GM18858 (cell line): ENCODE measurements at regions not wholly inside any gene's neighbourhood (a gene's known extent, or its start where the extent isn't known, plus 50 kb on each side); places are given as distances from the start of the nearest gene placed in this dataset.
"Not testable (repeated sequence)": the region's sequence is repeated elsewhere in the genome, so short reads cannot be mapped to it uniquely, and the experiment has no call there.

Experiments used
- ATAC-seq: cut with Tn5 transposase; IDR thresholded peaks from one replicate; pipeline ENCODE4 v1.9.1; 2021; ENCODE audit not compliant: unreplicated experiment

GRCh38 chr4:52483186-52483890 is 175.8 kb downstream of the USP46 start:
- ATAC-seq = no peak

- ATAC-seq = no peak
Observed at GRCh38 chr4:52507774-52508173, 151.3 kb downstream of the USP46 start.

GRCh38 chr4:52510939-52511565 is 148.0 kb downstream of the USP46 start:
- ATAC-seq = no peak

- no peak for ATAC-seq
Observed at GRCh38 chr4:52511825-52512224, 147.3 kb downstream of the USP46 start.

DNA sequence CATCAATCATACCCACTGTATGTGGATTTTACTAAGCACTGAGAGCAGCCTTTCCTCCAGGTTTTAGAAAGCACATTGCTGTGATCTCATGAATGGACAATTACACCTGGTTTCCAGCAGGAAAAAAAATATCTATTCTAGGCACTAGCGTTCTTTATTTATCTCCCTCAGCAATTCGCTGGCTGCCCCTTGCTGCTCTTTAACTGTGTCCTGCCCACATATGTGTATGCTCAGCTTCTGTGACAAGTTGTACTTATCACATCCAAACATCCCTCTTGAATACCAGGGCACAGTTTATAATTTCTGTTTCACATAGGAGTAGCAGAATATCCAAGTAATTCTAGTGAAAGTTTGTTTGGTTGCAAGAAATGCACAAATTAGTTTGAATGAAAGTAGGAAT is 146.8 kb downstream of the USP46 start:
- no peak for ATAC-seq

GRCh38 chr4:52522093-52522492 is 137.0 kb downstream of the USP46 start:
- ATAC-seq = not testable (repeated sequence)

GRCh38 chr4:52529983-52530382 is 129.1 kb downstream of the USP46 start:
- no peak for ATAC-seq

DNA sequence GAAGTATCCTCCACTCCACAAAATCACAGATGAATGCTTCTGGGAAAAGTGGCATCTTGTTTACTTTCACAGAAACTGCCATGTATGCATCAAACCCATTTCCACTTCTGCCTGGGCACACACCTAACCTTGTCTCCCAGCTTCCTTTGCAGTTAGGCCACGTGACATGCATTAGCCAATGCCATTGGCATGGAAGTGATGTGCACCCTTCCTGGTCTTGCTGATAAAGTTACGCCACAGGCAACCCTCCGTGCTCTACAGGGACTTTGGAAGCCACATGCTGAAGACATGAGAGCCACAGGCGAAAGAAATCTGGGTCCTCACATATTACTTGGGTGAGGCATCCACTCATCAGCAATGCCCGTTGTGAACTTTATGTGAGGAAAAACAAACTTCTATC is 123.3 kb downstream of the USP46 start:
- no peak for ATAC-seq
